Activated CD4-positive, alpha-beta T cell treated with anti-CD3 and anti-CD28 coated beads, Interleukin-2, amount 10 ng/mL, durations not matched to agents 7 days and 5 days (primary cell): ENCODE measurements at regions not wholly inside any gene's neighbourhood (a gene's known extent, or its start where the extent isn't known, plus 50 kb on each side); places are given as distances from the start of the nearest gene placed in this dataset.

Source experiments
- CTCF ChIA-PET: fragments of 350-600 bp; sonication (Branson Sonifier 250); formaldehyde crosslinking; loops from one replicate; lab custom pipeline; 2021; ENCODE audit warnings: antibody characterized with exemption; lab: Charles Lee
- POLR2A ChIA-PET: fragments of 350-600 bp; sonication (Branson Sonifier 250); formaldehyde crosslinking; loops from one replicate; lab custom pipeline; 2021; ENCODE audit warnings: antibody characterized with exemption; lab: Charles Lee
- DNase-seq: peaks from one replicate; pipeline ENCODE4 v3.0.0-alpha.2; 2020
- H3K27ac Mint-ChIP-seq: one replicate; pipeline ENCODE4 v1.8.0; 2021; ENCODE audit warnings: mild to moderate bottlenecking, moderate library complexity, mixed read lengths
- H3K27me3 Mint-ChIP-seq: one replicate; pipeline ENCODE4 v1.8.0; 2021; ENCODE audit warnings: mixed read lengths
- H3K36me3 Mint-ChIP-seq: one replicate; pipeline ENCODE4 v1.8.0; 2021; ENCODE audit warnings: low read depth, mixed read lengths
- H3K4me1 Mint-ChIP-seq: one replicate; pipeline ENCODE4 v1.8.0; 2021; ENCODE audit warnings: mixed read lengths
- H3K4me3 Mint-ChIP-seq: one replicate; pipeline ENCODE4 v1.8.0; 2021; ENCODE audit warnings: mild to moderate bottlenecking, moderate library complexity, mixed read lengths
- H3K9me3 Mint-ChIP-seq: one replicate; pipeline ENCODE4 v1.8.0; 2021; ENCODE audit warnings: mixed read lengths

DNA sequence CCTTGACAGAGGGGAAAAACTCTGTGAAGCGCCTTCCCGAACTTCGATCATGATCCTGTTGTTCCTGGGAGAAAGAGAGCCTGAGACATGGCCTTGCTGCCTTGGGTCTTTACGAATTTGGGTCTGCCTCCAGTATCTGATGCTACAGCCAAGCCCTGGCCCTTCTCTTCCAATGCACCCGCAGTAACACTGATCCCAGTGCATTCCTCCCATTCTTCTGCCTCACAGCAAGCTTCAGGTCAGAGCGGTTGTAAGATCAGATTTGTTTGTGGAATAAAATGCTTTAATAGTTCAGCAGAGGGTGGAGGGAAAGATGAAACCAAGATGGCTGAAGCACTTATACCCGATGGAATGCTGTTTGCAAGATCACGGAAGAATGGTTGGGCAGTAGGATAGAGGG, 196.7 kb upstream of the SIX2 start:
- H3K4me3 Mint-ChIP-seq: no peak overlapping the region
- DNase-seq: no peak
- peaks cover 5% of the 10 kb centered on the region for H3K9me3 Mint-ChIP-seq
- H3K36me3 Mint-ChIP-seq: no peaks in the 10 kb centered on the region
- ChIA-PET CTCF (no interaction called here), POLR2A (no interaction called here)
- peaks cover 20% of the 10 kb centered on the region for H3K27me3 Mint-ChIP-seq
- peaks cover 8% of the 10 kb centered on the region for H3K4me1 Mint-ChIP-seq
- no peak overlapping the region for H3K27ac Mint-ChIP-seq

DNA sequence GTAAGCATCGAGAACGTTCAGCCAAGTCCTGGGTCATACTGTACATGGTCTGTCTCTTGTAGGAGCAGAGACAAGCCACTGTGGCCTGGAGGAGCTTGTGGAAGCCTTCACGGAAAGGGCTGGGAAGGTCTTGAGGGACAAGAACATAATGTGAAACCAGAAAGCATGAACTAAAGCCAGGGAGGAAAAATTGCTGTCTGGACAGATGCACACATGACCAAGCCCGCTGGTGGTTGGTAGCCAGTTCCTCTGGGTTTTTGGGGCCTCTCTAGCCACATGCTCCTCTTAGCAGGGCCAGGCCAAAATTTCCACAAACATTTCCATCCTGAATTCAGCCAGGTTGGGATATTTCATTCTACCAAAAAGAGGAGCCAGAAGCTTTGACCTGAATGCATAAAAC, 196.2 kb upstream of the SIX2 start:
- ChIA-PET POLR2A (no interaction called here), CTCF (no interaction called here)
- Mint-ChIP-seq H3K4me3 (no peak overlapping the region), H3K27me3 (peaks cover 20% of the 10 kb centered on the region), H3K4me1 (peaks cover 8% of the 10 kb centered on the region), H3K9me3 (peaks cover 5% of the 10 kb centered on the region), H3K36me3 (no peaks in the 10 kb centered on the region), H3K27ac (no peak overlapping the region)
- no peak for DNase-seq

DNA sequence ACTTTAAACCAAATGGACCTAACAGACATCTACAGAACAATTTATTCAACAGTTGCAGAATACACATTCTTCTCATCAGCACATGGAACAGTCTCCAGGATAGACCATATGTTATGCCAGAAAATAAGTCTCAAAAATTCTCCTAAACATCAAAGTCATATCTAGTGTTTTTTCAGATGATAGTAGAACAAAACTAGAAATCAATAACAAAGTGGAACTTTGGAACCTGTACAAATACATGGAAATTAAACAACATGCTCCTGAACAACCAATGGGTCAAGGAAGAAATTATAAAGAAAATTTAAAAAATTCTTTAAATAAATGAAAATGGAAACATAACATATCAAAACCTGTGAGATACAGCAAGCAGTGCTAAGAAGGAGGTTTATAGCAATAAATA, 194.1 kb upstream of the SIX2 start:
- no peak for DNase-seq
- H3K27ac Mint-ChIP-seq: no peak overlapping the region
- ChIA-PET CTCF (no interaction called here), POLR2A (no interaction called here)
- H3K4me3 Mint-ChIP-seq: no peak overlapping the region
- H3K27me3 Mint-ChIP-seq: peaks cover 20% of the 10 kb centered on the region
- peaks cover 8% of the 10 kb centered on the region for H3K4me1 Mint-ChIP-seq
- H3K36me3 Mint-ChIP-seq: no peaks in the 10 kb centered on the region
- peaks cover 5% of the 10 kb centered on the region for H3K9me3 Mint-ChIP-seq

DNA sequence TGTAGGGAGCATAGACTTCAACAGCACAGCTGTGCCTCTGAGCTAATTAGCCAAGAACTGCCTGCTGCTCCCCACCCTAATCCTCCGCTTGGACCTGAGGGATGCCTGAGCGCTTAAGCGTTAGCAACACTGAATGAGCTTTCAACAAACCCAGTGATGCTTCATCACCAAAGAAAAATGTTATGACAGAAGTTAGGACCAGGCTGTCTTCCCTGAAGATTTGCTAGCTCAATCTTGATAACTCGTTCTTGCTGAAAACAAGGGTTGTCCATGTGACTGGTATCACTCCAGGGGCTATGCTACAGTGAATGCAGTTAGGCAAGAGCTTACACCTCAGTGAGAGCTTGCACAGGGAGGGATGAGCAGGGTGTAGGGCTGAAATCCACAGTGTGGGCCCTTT, 190.7 kb upstream of the SIX2 start:
- POLR2A ChIA-PET: no interaction called here
- Mint-ChIP-seq H3K27me3 (peaks cover 26% of the 10 kb centered on the region), H3K4me3 (no peak overlapping the region), H3K27ac (no peak overlapping the region), H3K9me3 (peaks cover 5% of the 10 kb centered on the region), H3K4me1 (peaks cover 8% of the 10 kb centered on the region), H3K36me3 (no peaks in the 10 kb centered on the region)
- no peak for DNase-seq
- CTCF ChIA-PET: no interaction called here

DNA sequence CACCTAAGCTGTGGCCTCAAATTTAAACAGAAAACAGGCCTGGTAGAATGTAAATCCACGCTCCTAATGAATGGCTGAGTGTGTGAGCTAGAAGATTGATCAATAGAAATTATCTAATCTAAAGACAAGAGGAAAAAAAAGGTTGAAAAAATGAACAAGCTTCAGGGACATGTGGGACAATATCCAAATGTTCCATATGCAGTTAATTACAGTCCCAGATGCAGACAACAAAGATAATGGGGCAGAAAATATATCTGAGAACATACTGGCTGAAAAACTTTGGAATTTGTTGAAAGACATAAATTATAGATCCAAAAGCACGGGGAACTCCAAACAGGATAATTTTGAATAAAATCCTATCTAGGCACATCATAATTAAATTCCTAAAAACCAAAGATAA, 186.7 kb upstream of the SIX2 start:
- CTCF ChIA-PET: no interaction called here

DNA sequence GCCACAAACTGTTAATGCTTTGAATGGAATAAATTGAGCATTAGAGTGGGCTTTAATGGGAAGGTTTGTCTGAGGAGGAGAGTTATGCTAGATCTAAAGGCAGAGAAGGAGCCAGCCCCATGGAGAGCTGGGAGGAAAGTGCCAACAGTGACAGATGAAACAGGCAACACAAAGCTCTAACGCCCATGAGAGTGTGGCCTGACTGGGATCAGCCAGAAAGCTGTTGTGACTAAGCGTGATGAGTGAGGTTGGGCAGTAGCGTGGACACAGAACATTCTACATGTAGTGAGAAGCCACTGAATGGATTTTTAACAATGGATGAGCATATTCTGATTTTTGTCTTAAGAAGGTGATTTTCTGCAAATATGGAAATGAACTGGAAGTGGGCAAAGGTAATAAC, 185.3 kb upstream of the SIX2 start:
- DNase-seq: no peak
- Mint-ChIP-seq H3K36me3 (no peaks in the 10 kb centered on the region), H3K27me3 (peaks cover 21% of the 10 kb centered on the region), H3K4me1 (no peaks in the 10 kb centered on the region), H3K27ac (no peak overlapping the region), H3K9me3 (no peaks in the 10 kb centered on the region), H3K4me3 (no peak overlapping the region)
- ChIA-PET CTCF (no interaction called here), POLR2A (no interaction called here)

More for the DNA sequence above, 186.7 kb upstream of the SIX2 start:
- no peaks in the 10 kb centered on the region for H3K9me3 Mint-ChIP-seq
- POLR2A ChIA-PET: no interaction called here
- no peaks in the 10 kb centered on the region for H3K4me1 Mint-ChIP-seq
- H3K27me3 Mint-ChIP-seq: peaks cover 20% of the 10 kb centered on the region
- no peak overlapping the region for H3K27ac Mint-ChIP-seq
- DNase-seq: no peak
- H3K36me3 Mint-ChIP-seq: no peaks in the 10 kb centered on the region
- no peak overlapping the region for H3K4me3 Mint-ChIP-seq

DNA sequence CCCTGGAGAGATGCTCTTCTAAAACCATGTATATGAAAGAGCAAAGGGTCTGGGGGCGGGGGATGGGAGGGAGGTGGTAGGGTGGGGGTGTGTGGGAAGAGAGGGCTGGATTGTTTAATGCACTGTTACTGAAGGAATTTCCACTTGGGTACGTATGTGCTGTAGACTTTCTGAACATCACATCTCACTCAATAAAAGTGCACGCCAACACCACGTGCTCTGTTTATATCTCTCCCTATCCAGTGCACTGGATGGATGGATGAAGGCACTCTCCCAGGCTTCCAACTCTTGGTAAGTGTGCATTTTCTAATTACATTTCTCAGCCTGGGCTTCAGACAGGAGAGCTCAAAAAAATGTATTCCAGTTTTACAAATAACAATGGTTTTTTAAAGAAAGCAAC, 184.3 kb upstream of the SIX2 start:
- no peak for DNase-seq
- ChIA-PET POLR2A (no interaction called here), CTCF (no interaction called here)
- Mint-ChIP-seq H3K27me3 (peaks cover 23% of the 10 kb centered on the region), H3K36me3 (no peaks in the 10 kb centered on the region), H3K9me3 (no peaks in the 10 kb centered on the region), H3K27ac (no peak overlapping the region), H3K4me3 (no peak overlapping the region), H3K4me1 (no peaks in the 10 kb centered on the region)

DNA sequence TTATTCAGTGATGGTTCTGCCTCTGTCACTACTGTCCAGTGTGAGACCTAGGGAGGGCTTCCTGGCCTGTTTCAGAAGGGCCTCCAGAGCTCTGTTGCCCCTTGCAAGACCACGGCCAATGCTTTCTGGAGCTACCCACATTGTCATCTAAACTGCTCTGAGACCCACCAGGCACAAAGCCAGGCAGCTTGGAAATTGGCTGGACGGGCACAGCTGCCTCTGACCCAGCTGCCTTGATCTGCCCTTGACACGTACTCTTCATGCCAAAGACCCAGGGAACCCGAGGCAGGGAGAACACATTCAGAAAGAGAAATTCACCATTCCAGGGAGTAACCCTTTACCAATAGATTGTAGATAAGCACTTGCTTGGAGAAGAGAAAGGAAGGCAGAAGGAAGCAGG, 183.7 kb upstream of the SIX2 start:
- no peaks in the 10 kb centered on the region for H3K4me1 Mint-ChIP-seq
- POLR2A ChIA-PET: no interaction called here
- H3K36me3 Mint-ChIP-seq: no peaks in the 10 kb centered on the region
- H3K9me3 Mint-ChIP-seq: no peaks in the 10 kb centered on the region
- no peak overlapping the region for H3K4me3 Mint-ChIP-seq
- CTCF ChIA-PET: no interaction called here
- no peak for DNase-seq
- peaks cover 25% of the 10 kb centered on the region for H3K27me3 Mint-ChIP-seq
- no peak overlapping the region for H3K27ac Mint-ChIP-seq

DNA sequence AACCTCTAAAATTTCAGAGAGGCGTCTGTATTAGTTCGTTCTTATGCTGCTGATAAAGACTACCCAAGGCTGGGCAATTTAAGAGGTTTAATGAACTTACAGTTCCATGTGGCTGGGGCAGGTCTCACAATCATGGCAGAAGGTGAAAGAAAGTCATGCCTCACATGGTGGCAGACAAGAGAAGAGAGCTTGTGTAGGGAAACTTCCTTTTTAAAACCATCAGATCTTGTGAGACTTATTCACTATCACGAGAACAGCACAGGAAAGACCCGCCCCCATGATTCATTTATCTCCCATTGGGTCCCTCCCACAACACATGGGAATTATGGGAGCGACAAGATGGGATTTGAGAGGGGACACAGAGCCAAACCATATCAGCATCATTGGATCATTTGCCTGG, 183.2 kb upstream of the SIX2 start:
- Mint-ChIP-seq H3K27me3 (peaks cover 23% of the 10 kb centered on the region), H3K27ac (no peak overlapping the region)
- CTCF ChIA-PET: no interaction called here

DNA sequence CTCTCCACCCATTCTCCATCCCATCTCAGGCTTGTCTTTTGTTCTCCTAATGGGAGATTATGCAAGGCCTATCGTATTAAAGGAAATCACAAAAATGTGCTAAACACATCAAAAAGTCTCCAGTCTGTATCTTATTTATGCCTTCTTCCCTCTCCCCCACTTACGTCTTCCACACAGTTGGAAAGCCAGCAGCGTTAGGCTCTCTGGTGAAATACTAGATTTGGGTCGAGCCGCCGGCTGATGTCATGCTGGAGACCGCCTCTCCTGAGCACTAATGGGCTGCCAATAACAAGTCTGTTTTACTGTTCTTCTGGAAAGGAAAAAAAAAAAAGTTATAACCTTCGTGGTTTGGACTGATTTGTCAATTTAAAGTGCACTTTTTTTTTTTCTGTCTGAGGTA, 182.7 kb upstream of the SIX2 start:
- POLR2A ChIA-PET: no interaction called here
- no peak overlapping the region for H3K27ac Mint-ChIP-seq
- no peaks in the 10 kb centered on the region for H3K36me3 Mint-ChIP-seq

More for the DNA sequence above, 183.2 kb upstream of the SIX2 start:
- Mint-ChIP-seq H3K36me3 (no peaks in the 10 kb centered on the region), H3K4me1 (no peaks in the 10 kb centered on the region), H3K9me3 (no peaks in the 10 kb centered on the region), H3K4me3 (no peak overlapping the region)
- POLR2A ChIA-PET: no interaction called here
- no peak for DNase-seq

DNA sequence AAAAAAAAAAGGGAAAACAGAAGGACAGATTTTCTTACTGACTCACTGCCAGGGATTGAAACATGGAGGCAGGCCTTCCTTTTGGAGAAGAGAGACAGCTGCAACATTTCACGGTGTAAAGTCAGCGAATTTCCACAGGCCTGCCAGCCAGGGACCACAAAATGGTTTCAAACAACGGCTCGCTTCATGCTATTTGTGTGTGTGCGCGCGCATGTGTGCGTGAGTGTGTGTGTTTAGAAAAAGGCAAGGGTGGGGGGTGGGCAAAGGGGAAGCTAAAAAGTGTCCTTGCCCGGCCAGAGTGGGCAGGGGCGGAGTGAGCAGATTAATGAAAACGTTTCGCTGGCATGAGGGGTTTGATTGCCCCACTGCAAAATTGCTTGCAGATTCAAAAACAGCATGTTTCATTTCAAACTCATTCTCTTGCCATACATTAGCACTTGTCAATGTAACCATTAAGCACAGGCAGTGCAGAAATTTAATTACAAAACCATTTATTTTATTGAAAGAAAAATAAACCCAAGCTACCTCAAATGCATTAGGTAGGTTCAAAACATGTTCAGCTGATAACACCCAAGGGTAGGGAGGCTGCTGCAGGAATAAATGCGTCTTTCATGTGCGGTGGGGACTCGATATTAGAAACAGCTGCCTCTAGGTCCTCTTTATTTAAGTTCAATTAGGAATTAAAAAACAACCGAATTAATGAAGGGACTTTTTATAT, 182.1 kb upstream of the SIX2 start:
- ChIA-PET CTCF (interaction anchor here (0.8 kb wide), 1 partner anchor 55 kb away, joined by 4 read pairs; no protein-coding TSS in a partner anchor), POLR2A (no interaction called here)
- H3K36me3 Mint-ChIP-seq: no peaks in the 10 kb centered on the region
- no peak overlapping the region for H3K27ac Mint-ChIP-seq
- H3K9me3 Mint-ChIP-seq: no peaks in the 10 kb centered on the region
- peaks cover 25% of the 10 kb centered on the region for H3K27me3 Mint-ChIP-seq
- no peak for DNase-seq
- H3K4me1 Mint-ChIP-seq: no peaks in the 10 kb centered on the region
- H3K4me3 Mint-ChIP-seq: no peak overlapping the region

More for the DNA sequence above, 182.7 kb upstream of the SIX2 start:
- Mint-ChIP-seq H3K4me3 (no peak overlapping the region), H3K9me3 (no peaks in the 10 kb centered on the region), H3K27me3 (peaks cover 23% of the 10 kb centered on the region), H3K4me1 (no peaks in the 10 kb centered on the region)
- CTCF ChIA-PET: no interaction called here
- DNase-seq: no peak

DNA sequence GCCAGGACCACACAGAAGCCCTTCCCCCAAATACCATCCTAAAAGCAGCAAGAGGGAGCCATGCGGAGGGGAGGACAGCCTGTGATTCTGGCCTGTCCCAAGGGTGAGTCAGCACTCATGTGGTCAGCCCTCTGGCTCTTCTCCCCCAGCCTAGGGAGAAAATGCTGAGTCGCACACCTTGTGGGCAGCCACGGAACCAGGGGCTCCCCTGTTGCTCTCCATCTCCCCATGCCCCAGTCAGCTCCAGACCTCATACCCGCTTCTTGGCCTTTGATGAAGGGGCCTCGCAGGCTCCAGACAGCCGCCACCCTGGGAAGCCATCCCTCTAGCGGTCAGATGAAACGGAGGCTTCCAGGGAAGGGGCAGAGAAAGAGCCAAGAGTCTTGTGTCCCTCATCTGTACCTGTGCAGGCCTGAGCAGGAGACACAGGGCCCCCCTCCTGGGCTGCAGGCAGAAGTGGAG, 181.3 kb upstream of the SIX2 start:
- Mint-ChIP-seq H3K27ac (no peak overlapping the region), H3K4me3 (no peak overlapping the region), H3K9me3 (no peaks in the 10 kb centered on the region), H3K36me3 (no peaks in the 10 kb centered on the region), H3K27me3 (peaks cover 20% of the 10 kb centered on the region), H3K4me1 (no peaks in the 10 kb centered on the region)
- CTCF ChIA-PET: interaction anchor here (0.8 kb wide), 1 partner anchor 56 kb away, joined by 4 read pairs; no protein-coding TSS in a partner anchor
- POLR2A ChIA-PET: no interaction called here
- no peak for DNase-seq

DNA sequence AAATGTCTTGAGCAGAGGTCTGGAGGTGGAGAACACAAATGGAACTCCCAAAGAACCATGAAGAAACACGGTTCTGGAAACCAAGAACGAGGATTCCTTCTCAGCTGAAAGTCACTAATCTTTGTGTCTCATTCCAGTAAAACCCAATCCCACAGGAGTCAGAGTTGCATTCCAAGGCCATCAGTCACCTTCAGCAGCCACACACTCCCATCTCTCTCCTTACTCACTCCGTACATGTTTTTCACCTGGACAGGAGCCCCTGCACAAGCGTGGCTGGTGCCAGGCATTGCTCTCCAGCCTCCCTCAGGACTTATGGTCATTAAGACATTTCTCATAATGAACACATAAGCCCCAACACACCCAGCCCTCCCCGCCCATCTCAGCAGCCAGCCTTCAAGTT, 175.4 kb upstream of the SIX2 start:
- Mint-ChIP-seq H3K4me3 (no peak overlapping the region), H3K4me1 (no peaks in the 10 kb centered on the region), H3K9me3 (no peaks in the 10 kb centered on the region), H3K36me3 (no peaks in the 10 kb centered on the region), H3K27ac (no peak overlapping the region), H3K27me3 (peaks cover 13% of the 10 kb centered on the region)
- CTCF ChIA-PET: no interaction called here
- POLR2A ChIA-PET: no interaction called here
- DNase-seq: no peak
